ENCODE measurements at regions not wholly inside any gene's neighbourhood (a gene's known extent, or its start where the extent isn't known, plus 50 kb on each side); places are given as distances from the start of the nearest gene placed in this dataset.

DNA sequence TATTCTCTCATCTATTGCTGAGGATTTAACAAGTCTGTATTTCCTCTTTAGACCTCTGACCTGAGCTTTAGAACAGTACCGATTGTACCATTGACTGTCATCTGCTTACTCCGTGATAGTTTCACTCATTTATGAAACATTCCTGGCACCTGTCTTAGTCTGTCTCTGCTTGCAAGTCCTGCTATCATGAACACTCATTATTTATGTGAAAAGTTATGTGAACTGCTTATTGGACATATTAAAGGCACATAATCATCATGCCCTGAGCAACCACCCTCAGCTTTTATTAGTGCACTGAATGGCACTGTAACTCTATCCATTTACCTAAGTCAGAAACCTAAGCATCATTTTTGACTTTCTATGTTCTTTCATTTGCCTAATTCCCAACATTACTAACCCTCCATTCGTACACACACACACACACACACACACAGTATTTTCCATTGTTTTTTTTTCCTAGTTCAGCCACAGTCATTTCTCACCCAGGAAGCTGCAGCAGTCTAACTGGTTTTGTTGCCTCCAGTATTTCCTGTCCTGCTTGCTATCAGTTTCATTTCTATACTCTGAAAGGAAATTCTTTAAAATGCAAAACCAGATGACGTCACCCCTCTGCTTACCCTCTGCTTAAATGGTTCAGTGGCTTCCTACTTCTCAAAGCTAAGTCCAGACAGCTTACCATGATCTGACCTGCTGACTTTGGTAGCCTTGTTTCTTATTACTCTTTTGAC is 146.1 kb downstream of the HAUS1 start:
- TF ChIP-seq, protein P1, sequence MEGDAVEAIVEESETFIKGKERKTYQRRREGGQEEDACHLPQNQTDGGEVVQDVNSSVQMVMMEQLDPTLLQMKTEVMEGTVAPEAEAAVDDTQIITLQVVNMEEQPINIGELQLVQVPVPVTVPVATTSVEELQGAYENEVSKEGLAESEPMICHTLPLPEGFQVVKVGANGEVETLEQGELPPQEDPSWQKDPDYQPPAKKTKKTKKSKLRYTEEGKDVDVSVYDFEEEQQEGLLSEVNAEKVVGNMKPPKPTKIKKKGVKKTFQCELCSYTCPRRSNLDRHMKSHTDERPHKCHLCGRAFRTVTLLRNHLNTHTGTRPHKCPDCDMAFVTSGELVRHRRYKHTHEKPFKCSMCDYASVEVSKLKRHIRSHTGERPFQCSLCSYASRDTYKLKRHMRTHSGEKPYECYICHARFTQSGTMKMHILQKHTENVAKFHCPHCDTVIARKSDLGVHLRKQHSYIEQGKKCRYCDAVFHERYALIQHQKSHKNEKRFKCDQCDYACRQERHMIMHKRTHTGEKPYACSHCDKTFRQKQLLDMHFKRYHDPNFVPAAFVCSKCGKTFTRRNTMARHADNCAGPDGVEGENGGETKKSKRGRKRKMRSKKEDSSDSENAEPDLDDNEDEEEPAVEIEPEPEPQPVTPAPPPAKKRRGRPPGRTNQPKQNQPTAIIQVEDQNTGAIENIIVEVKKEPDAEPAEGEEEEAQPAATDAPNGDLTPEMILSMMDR (IDR thresholded peaks at IDR 0.05; ENCODE audit: low read depth, low read length), result no peak
- no peak for TF ChIP-seq EZH2phosphoT487 (IDR thresholded peaks at IDR 0.05; ENCODE audit: low read depth)

Measured in OCI-LY3 (cell line).